Renal cortex interstitium (tissue), 11 donors: ENCODE measurements at regions not wholly inside any gene's neighbourhood (a gene's known extent, or its start where the extent isn't known, plus 50 kb on each side); places are given as distances from the start of the nearest gene placed in this dataset.

Source experiments
- DNase-seq, 11 donors: peaks; one replicate each; pipeline ENCODE4 v3.0.0-alpha.2; 2013; ENCODE audit warnings: low read depth in 9 of 11, low spot score in 4 of 11; ENCODE audit errors: extremely low read depth in 1 of 11

DNA sequence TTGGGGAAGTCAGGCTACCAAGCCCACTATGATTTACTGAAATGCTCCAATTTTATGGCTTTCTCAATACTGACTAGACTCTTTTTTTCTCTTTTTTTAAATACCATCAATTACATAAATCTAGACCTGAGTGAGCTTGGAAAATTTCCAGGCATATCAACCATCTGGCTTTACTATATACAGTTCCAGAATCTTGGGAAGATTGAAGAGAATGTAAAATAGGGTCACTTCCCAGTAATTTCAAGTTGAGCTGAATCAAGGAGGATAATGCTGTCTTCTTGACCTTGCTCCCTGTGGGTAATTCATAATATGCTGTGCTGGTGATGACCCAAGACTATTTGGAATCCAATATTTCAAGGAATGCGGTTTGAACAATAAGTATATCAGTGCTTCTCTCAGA lies 108.1 kb downstream of the MAP3K21 start:
- no peak for DNase-seq

DNA sequence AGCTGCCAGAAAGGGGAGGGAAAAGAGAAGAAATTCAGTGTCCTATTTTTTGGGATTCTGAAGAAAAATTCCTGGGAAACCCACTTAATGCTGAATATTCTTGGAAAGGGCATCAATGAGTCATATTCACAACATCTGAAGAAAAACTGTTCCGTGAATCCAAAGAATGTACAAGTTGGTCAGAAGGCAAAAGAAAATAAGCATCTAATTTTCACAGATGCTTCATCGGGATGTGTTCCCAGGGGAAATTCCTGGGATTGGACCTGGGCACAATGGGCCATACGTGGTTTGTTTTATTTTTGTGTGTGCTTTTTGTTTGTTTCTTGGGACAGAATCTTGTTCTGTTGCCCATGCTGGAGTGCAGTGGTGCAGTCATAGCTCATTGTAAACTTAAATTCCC lies 112.2 kb downstream of the MAP3K21 start:
- DNase-seq = no peak

DNA sequence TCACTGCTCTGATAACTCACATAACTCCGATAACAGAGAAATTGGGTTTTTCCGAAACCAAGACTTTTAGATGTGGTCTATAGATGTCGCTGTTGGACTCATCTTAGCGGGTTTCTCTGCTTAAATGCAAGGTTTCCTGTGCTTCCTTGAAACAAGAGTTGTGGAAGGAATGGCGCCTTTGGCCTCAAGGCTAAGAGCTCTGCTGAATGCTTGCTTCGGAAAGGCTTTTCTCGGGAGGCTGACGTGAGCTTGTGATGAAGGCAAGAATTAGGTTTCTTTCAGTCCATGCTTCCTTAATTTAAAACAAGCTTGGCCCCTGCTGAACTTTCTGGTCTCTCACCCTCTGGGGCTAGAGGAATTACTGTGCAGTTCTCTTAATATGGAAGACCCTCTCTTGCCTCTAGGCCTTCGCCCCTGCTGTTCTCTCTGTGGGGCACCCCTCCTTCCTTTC lies 113.5 kb downstream of the MAP3K21 start:
- peak; percentile 37 to 78 (median 62) for DNase-seq

DNA sequence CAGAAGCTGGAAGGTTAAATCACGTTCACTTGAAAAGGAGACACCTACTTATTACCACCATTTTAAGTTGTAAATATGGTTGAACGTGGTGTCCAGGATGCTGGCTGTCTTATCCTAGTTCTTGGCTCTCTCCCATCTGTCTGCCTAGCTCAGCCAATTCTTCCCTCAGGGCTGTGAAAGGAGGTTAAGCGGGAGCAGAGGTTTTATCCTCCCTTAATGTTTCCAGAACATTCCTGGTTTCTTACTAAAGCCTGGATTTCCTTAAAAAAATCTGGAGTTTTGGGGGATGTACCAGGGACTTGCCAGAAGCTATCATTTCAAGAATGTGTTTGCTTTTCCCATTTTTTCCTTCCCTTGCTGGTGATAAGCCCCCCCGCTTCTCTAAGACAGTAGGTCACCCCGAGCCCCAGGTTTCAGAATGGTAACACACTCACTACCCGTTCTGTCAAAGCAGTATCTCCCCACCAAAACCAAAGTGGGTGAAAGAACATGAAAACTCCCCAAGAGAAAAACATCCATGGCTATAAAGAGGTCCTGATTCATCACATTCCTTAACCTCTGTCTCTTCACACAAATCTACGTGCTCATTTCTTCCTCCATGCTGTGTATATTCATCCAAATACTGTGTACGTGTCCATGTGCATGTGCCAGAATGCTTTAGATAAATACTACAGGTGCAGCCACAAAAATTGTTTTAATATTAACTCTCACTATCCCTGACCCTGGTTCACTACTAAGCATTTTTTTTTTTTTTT lies 114.7 kb downstream of the MAP3K21 start:
- DNase-seq = no peak

DNA sequence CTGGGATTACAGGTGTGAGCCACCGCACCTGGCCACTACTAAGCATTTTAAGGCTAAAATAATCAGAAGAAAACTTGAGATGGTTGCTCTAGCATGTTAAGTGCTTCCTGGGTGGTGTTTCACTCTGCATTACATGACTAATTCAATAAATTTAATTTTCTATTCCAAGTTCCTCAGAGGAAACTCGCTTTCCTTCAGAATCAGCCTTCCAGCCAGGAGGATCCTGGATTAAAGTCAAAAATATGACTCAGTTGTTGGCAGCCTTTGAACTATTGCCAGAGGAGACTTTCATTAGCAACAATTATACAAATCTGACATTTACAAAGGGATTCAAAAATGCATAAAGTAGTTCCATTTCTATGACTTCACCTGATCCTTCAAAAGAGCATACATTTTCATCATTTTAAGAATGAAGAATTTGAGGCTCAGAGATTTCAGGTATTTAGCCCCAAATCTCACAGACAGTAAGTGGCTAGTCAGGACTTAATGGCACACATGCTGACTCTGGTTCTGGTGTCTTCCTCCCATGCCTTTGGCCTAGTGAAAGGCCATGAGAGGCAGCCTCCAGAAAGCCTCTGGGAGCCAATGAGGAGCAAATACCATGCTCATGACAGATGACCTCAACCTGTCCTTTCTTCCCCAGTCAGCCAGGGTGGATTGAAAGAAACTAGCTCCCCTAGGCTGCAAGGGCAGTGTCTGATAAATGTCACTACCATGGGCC lies 115.7 kb downstream of the MAP3K21 start:
- no peak for DNase-seq

DNA sequence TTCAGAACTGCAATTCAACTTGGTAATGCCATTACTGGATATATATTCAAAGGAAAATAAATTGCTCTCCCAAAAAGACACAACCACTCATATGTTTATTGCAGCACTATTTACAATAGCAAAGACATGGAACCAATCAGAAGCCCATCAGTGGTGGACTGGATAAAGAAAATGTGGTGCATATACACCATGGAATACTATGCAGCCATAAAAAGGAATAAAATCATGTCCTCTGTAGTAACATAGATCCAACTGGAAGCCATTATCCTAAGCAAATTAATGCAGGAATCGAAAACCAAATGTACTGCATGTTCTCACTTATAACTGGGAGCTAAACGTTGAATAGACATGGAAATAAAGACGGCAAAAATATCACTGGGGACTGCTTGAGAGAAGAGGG lies 117.0 kb downstream of the MAP3K21 start:
- no peak for DNase-seq

DNA sequence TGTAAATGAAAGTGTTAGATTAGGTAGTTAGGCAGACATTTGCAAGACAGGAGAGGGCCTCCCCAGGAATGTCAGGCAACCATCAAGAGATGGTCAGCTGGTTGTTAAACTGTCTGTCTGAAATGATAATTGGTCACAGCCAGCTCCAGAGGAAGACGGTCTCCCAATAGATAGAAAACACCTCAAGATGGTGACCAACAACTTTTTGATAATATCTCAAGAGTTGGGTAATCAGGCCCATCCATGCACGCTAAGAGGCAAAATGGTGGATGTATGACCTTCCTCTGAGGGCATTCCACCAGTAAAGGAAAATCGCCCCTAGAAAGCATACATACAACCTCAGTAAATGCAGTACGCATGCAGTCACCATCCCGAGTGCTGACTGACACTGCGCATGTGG lies 118.2 kb downstream of the MAP3K21 start:
- no peak for DNase-seq

DNA sequence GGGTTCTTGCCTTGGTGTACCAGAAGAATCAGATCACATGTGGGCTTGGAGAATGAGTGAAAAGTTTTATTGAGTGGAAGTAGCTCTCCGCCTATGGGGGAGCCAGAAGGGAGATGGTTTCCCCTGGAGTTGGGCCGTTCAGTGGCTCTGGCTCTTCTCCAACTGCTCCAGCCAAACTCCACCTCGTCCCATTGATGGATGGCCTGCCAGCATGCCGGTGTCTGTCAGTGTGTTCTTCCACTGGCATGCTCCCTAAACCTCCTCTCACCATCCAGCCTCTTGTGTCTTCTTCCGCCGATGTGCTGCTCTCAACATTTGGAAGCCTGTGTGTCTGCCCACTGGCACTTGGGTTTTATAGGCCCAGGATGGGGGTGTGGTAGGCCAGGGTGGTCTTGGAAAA lies 119.4 kb downstream of the MAP3K21 start:
- no peak for DNase-seq

DNA sequence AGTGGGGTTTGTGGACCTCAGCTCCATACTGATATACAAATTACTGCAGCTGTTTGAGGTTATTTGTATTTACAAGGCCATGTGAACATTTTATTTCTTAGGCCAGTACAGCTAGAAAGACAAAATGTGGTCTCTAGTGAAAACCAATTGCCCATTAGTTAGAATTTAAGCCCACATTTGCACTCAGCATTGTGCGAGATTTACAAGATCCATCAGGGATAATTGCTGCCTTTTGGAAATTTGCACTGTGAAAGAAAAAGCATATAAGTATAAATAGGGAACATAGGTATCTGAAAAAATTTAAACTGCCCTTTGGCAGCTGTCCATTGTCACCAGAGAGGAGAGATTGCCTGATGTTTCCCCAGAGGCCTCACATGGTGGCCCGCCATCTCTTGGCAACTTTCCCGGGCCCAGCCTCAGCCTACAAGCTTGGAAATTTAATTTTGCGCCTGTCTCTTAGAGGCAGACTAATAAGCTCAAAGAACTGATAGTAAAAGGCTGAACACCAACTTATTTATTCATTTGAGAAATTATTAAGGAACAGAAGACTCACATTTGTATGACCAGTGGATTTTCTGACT lies 120.7 kb downstream of the MAP3K21 start:
- DNase-seq = peak in 2 of 11 donors; percentile 17 to 19

DNA sequence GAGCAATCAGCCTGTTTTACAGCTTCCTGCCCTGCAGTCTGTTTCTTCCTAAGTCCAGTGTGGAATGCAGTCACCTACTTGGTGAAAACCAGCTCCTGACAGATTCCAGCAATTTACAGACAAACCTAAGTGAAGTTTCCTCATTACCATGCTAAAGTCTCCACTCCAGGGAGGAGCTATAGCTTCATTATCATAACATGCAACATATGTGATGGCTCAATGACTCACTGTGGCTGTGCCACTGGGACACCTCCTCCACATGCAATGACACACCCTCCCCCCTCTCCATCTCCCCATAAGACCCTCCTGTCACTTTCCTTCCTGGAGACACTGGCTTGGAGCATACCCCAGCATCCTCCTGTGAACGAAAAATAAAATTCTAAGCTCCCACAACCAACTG lies 125.2 kb downstream of the MAP3K21 start:
- DNase-seq = no peak

DNA sequence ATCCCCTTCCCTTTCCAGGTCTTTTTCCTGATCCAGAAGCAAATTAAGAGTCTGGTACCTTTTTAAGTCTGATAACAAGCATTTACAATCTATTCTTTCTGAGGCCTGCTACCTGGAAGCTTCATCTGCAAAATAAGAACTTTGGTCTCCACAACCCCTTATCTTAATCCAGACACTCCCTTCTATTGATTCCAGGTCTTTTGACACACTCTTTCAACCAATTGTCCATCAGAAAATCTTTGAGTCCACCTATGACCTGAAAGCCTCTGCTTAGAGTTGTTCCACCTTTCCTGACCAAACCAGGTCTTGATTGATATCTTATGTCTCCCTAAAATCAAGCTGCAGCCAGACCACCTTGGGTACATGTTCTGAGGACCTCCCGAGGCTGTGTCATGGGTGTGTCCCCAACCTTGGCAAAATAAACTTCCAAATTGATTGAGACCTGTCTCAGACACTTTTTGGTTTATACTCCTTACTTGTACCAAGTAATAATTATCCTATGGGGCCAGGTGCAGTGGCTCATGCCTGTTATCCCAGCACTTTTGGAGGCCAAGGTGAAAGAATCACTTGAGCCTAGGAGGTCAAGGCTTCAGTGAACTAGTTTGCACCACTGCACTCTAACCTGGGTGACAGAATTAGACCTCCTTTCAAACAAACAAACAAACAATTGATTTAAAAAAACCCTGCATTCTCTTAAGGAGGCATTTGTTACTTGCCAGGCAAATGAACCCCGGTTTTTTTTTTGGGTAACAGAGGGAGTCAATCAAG lies 126.1 kb downstream of the MAP3K21 start:
- no peak for DNase-seq

DNA sequence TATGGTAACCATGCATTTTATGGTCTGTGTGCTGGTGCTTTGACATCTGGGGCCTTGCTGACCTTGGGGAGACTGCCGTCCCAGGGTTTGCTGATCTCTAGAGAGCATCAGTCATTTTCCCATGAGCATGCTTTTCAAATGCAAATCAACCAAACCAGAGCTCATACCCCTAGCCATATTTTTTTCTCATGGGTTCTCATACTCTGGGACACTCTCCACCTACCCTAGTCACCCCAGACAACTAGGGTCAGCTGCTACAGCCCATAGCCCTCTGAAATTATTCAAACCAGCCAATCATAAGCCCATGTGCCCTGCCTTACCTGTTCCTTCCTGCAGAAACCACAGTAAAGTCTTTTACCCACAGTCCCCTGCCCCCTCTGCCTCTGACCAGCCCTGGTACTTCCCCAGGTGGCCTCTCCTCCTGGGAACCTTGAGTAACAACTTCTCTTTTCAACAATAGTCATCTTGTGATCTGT lies 132.0 kb downstream of the MAP3K21 start:
- no peak for DNase-seq

DNA sequence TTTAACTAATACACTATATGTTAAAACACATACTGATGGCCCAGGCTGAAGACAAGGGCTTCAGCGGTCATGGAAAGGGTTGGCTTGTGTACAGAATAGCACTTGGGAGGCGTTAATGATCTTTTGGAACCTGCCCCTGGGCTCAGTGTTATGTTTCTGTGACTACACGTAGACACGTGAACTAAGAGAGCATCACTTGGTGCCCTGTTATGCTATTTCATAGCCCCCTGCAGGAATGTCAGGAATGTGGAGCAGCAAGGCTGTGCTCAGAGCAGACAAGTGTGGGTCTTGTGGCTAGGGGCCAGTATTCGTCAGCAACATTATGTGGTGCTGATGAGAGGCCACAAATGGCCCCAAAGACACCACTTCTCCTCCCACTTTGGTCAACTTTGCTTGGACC lies 132.4 kb downstream of the MAP3K21 start:
- DNase-seq = peak in 1 of 11 donors; percentile 15

DNA sequence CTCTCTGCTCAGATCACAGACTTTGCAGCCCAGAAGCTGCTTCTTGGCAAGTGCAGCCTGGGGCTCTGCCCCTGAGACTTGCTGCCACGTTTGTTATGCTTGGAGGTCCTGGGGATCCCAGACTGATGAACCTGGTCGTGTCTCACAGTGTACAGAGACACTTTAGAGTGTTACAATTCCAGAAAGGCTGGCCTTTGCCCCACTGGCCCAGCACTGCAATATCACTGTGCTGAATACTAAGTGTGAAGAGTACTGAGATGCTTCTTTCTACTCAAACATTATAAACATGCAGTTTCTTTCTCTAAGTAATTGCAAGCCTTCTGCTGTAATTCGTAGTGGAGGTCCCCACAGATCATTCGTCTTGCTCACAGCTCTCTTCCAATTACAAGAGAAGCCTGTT lies 133.2 kb downstream of the MAP3K21 start:
- no peak for DNase-seq

DNA sequence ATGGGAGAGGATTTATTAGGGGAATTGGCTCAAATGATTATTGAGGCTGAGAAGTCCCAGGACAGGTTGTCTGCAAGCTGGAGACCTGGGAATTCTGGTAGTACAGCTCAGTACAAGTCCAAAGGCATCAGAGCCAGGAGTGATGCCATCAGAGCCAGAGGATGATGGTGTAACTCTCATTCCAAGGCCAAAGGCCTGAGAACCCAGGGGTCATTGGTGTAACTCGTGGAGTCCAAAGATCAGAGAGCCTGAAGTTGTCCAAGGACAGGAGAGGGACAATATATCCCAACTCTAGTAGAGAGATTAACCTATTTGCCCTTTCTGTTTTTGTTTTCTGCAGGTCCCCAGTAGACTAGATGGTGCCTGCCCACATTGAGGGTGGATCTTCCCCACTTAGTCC lies 134.3 kb downstream of the MAP3K21 start:
- DNase-seq = no peak

DNA sequence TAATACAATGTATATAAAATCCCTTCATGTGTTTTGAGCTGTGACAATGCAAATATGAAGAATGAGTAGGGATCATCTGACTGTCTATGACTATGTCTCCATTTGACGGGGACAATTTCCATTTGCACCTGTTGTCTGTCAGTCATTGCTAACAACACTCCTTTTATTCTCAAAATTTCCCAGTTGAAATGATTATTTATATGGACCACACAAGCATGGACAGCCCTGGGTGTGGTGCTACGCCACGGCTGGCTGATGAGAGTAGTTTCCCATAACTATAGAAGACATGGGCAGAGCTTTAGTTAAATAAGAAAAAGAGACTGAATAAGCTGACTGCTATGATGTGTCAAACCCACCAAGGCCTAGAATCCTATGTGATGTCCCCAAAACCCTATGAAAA lies 135.8 kb downstream of the MAP3K21 start:
- no peak for DNase-seq

DNA sequence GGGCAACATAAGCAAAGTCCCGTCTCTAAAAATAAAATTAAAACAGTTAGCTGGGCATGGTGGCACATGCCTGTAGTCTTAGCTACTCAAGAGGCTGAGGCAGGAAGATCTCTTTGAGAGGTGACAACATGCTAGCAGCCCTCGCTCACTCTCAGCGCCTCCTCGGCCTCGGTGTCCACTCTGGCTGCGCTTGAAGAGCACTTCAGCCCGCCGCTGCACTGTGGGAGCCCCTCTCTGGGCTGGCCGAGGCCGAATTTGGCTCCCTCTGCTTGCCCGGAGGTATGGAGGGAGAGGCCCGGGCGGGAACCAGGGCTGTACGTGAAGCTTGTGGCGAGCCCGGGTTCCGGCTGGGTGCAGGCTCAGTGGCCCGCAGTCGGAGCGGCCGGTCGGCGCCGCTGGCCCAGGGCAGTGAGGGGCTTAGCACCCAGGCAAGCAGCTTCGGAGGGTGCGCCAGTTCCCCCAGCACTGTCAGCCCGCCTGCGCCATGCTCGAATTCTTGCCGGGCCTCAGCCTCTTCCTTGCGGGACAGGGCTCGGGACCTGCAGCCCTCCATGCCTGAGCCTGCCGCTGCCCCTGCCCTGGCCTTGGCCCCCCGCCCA lies 138.3 kb downstream of the MAP3K21 start:
- no peak for DNase-seq

DNA sequence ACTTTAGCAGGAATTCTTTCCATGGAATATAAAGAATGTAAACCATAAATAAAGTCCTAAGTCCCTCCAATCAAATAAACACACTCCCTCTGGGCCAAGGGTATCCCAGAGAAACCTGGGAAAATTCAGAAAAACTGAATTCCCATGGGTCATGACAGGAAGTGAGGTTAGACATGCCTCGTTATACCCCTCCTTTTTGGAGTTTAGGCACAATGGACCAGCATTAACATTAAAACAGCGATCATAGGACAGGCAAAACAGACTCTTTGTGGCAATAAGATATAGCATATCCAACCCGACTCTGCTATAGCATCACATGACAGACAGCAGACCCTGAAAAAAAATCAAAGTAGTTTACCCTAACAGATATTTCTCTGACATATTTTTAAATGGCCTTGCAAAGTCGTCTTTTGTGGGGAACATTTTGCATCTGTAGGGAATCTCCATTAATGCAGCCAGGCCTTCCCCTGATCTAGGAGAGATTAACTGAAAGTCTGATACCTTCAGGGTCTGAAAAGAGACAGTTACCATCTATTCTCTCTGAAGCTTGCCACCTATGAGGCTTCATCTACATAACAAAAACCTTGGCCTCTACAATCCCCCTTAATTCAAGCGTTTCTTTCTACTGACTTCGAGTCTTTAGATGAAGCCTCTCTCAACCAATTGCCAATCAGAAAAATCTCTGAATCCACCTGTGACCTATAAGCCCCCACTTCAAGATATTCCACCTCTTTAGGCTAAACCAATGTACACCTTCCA lies 143.0 kb upstream of the KCNK1 start:
- no peak for DNase-seq
